SK-N-SH treated with all-trans-retinoic acid at 6 μM for 48 hours (cell line): ENCODE measurements at regions not wholly inside any gene's neighbourhood (a gene's known extent, or its start where the extent isn't known, plus 50 kb on each side); places are given as distances from the start of the nearest gene placed in this dataset.

Source experiments
- ARNTL ChIP-seq: fragments of 450-650 bp; formaldehyde crosslinking; IDR thresholded peaks from 2 replicates; pipeline ENCODE4 v1.5.0; 2020; ENCODE audit warnings: low read depth, mild to moderate bottlenecking, moderate library complexity, borderline replicate concordance
- ZNF565 ChIP-seq: fragments of 450-650 bp; formaldehyde crosslinking; conservative IDR thresholded peaks from 2 replicates; pipeline ENCODE4 v1.5.0; 2020; ENCODE audit warnings: low read depth, mild to moderate bottlenecking, moderate library complexity
- ZNF70 ChIP-seq: fragments of 450-650 bp; formaldehyde crosslinking; IDR thresholded peaks from 2 replicates; pipeline ENCODE4 v1.5.0; 2020; ENCODE audit warnings: mild to moderate bottlenecking, moderate library complexity

GRCh38 chr14:64649383-64649998 is 54.7 kb upstream of the PLEKHG3 start:
- TF ChIP-seq ARNTL (no peak), ZNF565 (CRISPR knock-in tag) (no peak), ZNF70 (CRISPR knock-in tag) (no peak)
